NCI-H526 (cell line): ENCODE measurements at regions not wholly inside any gene's neighbourhood (a gene's known extent, or its start where the extent isn't known, plus 50 kb on each side); places are given as distances from the start of the nearest gene placed in this dataset.

Experiments used
- DNase-seq, 2 experiments: peaks; one replicate each; lab custom pipeline; 2025; lab: John Stamatoyannopoulos, UW

GRCh38 chr3:124092811-124093210, 100.9 kb upstream of the ROPN1 start:
- no peak for DNase-seq

- DNase-seq: no peak
Observed at GRCh38 chr3:124094496-124094895, 102.6 kb upstream of the ROPN1 start.

GRCh38 chr3:124097362-124098131, 105.6 kb upstream of the ROPN1 start:
- no peak for DNase-seq

- DNase-seq: no peak
Observed at GRCh38 chr3:124101643-124102042, 109.7 kb upstream of the ROPN1 start.

GRCh38 chr3:124107104-124107890, 115.4 kb upstream of the ROPN1 start:
- DNase-seq: no peak

- DNase-seq: no peak
Observed at GRCh38 chr3:124108446-124108845, 116.5 kb upstream of the ROPN1 start.

GRCh38 chr3:124113485-124113884, 121.6 kb upstream of the ROPN1 start:
- no peak for DNase-seq

GRCh38 chr3:124115279-124115678, 123.4 kb upstream of the ROPN1 start:
- DNase-seq: no peak

- DNase-seq: no peak
Observed at GRCh38 chr3:124115956-124116355, 124.0 kb upstream of the ROPN1 start.

GRCh38 chr3:124116906-124117305, 125.0 kb upstream of the ROPN1 start:
- DNase-seq: no peak

- DNase-seq: no peak
Observed at GRCh38 chr3:124117486-124117885, 125.6 kb upstream of the ROPN1 start.

GRCh38 chr3:124118397-124118796, 126.5 kb upstream of the ROPN1 start:
- DNase-seq: no peak

- DNase-seq: no peak
Observed at GRCh38 chr3:124119056-124119716, 127.3 kb upstream of the ROPN1 start.

GRCh38 chr3:124121379-124122312, 129.7 kb upstream of the ROPN1 start:
- DNase-seq: no peak

GRCh38 chr3:124125315-124125714, 133.4 kb upstream of the ROPN1 start:
- DNase-seq: no peak

- no peak for DNase-seq
Observed at GRCh38 chr3:124126436-124127023, 134.6 kb upstream of the ROPN1 start.

- no peak for DNase-seq
Observed at GRCh38 chr3:124131158-124131557, 139.2 kb upstream of the ROPN1 start.

- DNase-seq: no peak
Observed at GRCh38 chr3:124131580-124131979, 139.7 kb upstream of the ROPN1 start.

GRCh38 chr3:124132813-124133212, 140.9 kb upstream of the ROPN1 start:
- DNase-seq: no peak

- no peak for DNase-seq
Observed at GRCh38 chr3:124133366-124133940, 141.5 kb upstream of the ROPN1 start.

- no peak for DNase-seq
Observed at GRCh38 chr3:124137216-124137615, 145.3 kb upstream of the ROPN1 start.
